ENCODE measurements at regions not wholly inside any gene's neighbourhood (a gene's known extent, or its start where the extent isn't known, plus 50 kb on each side); places are given as distances from the start of the nearest gene placed in this dataset.

- TF ChIP-seq CTCF (IDR thresholded peaks at IDR 0.05; ENCODE audit: insufficient read depth, low read length) (no peak), REST (IDR thresholded peaks at IDR 0.05; ENCODE audit: insufficient replicate concordance, low read depth) (no peak), POLR2AphosphoS5 (IDR thresholded peaks at IDR 0.05; ENCODE audit: low read depth) (no peak), SPI1 (IDR thresholded peaks at IDR 0.05; ENCODE audit: borderline replicate concordance, low read depth) (no peak)
Measured at GRCh38 chr2:242059566-242059965, 190.0 kb downstream of the RTP5 start.
